HepG2 (cell line): ENCODE measurements at regions not wholly inside any gene's neighbourhood (a gene's known extent, or its start where the extent isn't known, plus 50 kb on each side); places are given as distances from the start of the nearest gene placed in this dataset.

Experiments used
- BCLAF1 ChIP-seq: fragments of 450-650 bp; IDR thresholded peaks from 2 replicates; pipeline ENCODE4 v1.6.1; 2017; ENCODE audit warnings: mild to moderate bottlenecking
- CEBPB ChIP-seq: IDR thresholded peaks from 2 replicates; pipeline ENCODE4 v1.6.1; 2011; ENCODE audit warnings: low read depth, low read length, improper control_type of control experiment, borderline replicate concordance
- CREB1 ChIP-seq, 2 experiments: fragments of 450-650 bp in 1 of 2; IDR thresholded peaks; 2 replicates each; pipeline ENCODE4 v1.6.1; 2016 to 2017; ENCODE audit warnings: control low read depth in 1 of 2, mild to moderate bottlenecking in 1 of 2, missing compliant biosample characterization in 1 of 2, missing genetic modification characterization in 1 of 2
- DRAP1 ChIP-seq: IDR thresholded peaks from 2 replicates; pipeline ENCODE4 v1.6.1; 2016; ENCODE audit warnings: missing genetic modification reagents, missing compliant biosample characterization
- GLMP ChIP-seq: sonication (generic); formaldehyde crosslinking; IDR thresholded peaks from 2 replicates; pipeline ENCODE4 v1.9.0; 2021; ENCODE audit warnings: missing genetic modification reagents, mild to moderate bottlenecking, borderline replicate concordance
- HOXD1 ChIP-seq: sonication (generic); formaldehyde crosslinking; IDR thresholded peaks from 2 replicates; pipeline ENCODE4 v1.5.0; 2020; ENCODE audit warnings: missing genetic modification reagents
- MLXIP ChIP-seq: sonication (generic); formaldehyde crosslinking; IDR thresholded peaks from 2 replicates; pipeline ENCODE4 v1.9.0; 2021; ENCODE audit warnings: missing genetic modification reagents, borderline replicate concordance
- NFKB2 ChIP-seq: sonication (generic); formaldehyde crosslinking; IDR thresholded peaks from 2 replicates; pipeline ENCODE4 v1.4.0; 2020; ENCODE audit warnings: missing genetic modification reagents, borderline replicate concordance
- PAXIP1 ChIP-seq: sonication (generic); formaldehyde crosslinking; conservative IDR thresholded peaks from 2 replicates; pipeline ENCODE4 v1.4.0; 2020; ENCODE audit warnings: mild to moderate bottlenecking, missing genetic modification reagents, moderate library complexity
- POGZ ChIP-seq: sonication (generic); formaldehyde crosslinking; IDR thresholded peaks from 2 replicates; pipeline ENCODE4 v1.4.0; 2020; ENCODE audit warnings: mild to moderate bottlenecking, missing genetic modification reagents
- SCMH1 ChIP-seq: sonication (generic); formaldehyde crosslinking; IDR thresholded peaks from 2 replicates; pipeline ENCODE4 v1.9.0; 2021; ENCODE audit warnings: missing genetic modification reagents, mild to moderate bottlenecking, borderline replicate concordance
- SOX5 ChIP-seq: IDR thresholded peaks from 2 replicates; pipeline ENCODE4 v1.6.1; 2016; ENCODE audit warnings: borderline replicate concordance
- SOX6 ChIP-seq, 2 experiments: fragments of 450-650 bp in 1 of 2; sonication (generic) in 1 of 2; formaldehyde crosslinking in 1 of 2; IDR thresholded peaks; 2 replicates each; pipeline versions ENCODE4 v1.4.0 to v1.6.1; 2017 to 2020; ENCODE audit warnings: antibody characterized with exemption in 1 of 2, mild to moderate bottlenecking in 1 of 2, missing genetic modification reagents in 1 of 2
- ZKSCAN5 ChIP-seq: sonication (generic); formaldehyde crosslinking; IDR thresholded peaks from 2 replicates; pipeline ENCODE4 v1.5.1; 2020; ENCODE audit warnings: mild to moderate bottlenecking, missing genetic modification reagents
- ZNF329 ChIP-seq: sonication (generic); formaldehyde crosslinking; IDR thresholded peaks from 2 replicates; pipeline ENCODE4 v1.9.0; 2021; ENCODE audit warnings: low read depth, mild to moderate bottlenecking, missing genetic modification reagents
- ZNF850 ChIP-seq: sonication (generic); formaldehyde crosslinking; conservative IDR thresholded peaks from 2 replicates; pipeline ENCODE4 v1.9.0; 2021; ENCODE audit warnings: mild to moderate bottlenecking, missing genetic modification reagents

- no peak for TF ChIP-seq MLXIP (CRISPR knock-in tag)
- no peak for TF ChIP-seq SCMH1 (CRISPR knock-in tag)
- TF ChIP-seq ZNF850 (CRISPR knock-in tag), result no peak
- no peak for TF ChIP-seq CREB1 (IDR thresholded peaks at IDR 0.05)
- TF ChIP-seq CREB1 (CRISPR knock-in tag; IDR thresholded peaks at IDR 0.05), result 0 out of 2 replicates have a peak, but pooled peaks have one; percentile 13
- no peak for TF ChIP-seq SOX6 (IDR thresholded peaks at IDR 0.05)
- TF ChIP-seq SOX6 (CRISPR knock-in tag; IDR thresholded peaks at IDR 0.05), result peak; percentile 28; the same call in 1 of the 2 replicates
- no peak for TF ChIP-seq DRAP1 (CRISPR knock-in tag)
- TF ChIP-seq HOXD1 (CRISPR knock-in tag), result no peak
- 0 out of 2 replicates have a peak, but pooled peaks have one; percentile 28 for TF ChIP-seq POGZ (CRISPR knock-in tag)
- TF ChIP-seq SOX5 (CRISPR knock-in tag), result 0 out of 2 replicates have a peak, but pooled peaks have one; percentile 31
- TF ChIP-seq PAXIP1 (CRISPR knock-in tag), result 0 out of 2 replicates have a peak, but pooled peaks have one; percentile 17
- peak; percentile 75 for TF ChIP-seq CEBPB
- TF ChIP-seq ZKSCAN5 (CRISPR knock-in tag), result no peak
- no peak for TF ChIP-seq NFKB2
- TF ChIP-seq ZNF329 (CRISPR knock-in tag), result no peak
- no peak for TF ChIP-seq BCLAF1
- no peak for TF ChIP-seq GLMP
Measured at GRCh38 chr5:90337449-90338052, 72.0 kb downstream of the CETN3 start (continued).
